ENCODE measurements at regions not wholly inside any gene's neighbourhood (a gene's known extent, or its start where the extent isn't known, plus 50 kb on each side); places are given as distances from the start of the nearest gene placed in this dataset.

- TF ChIP-seq, protein P1, sequence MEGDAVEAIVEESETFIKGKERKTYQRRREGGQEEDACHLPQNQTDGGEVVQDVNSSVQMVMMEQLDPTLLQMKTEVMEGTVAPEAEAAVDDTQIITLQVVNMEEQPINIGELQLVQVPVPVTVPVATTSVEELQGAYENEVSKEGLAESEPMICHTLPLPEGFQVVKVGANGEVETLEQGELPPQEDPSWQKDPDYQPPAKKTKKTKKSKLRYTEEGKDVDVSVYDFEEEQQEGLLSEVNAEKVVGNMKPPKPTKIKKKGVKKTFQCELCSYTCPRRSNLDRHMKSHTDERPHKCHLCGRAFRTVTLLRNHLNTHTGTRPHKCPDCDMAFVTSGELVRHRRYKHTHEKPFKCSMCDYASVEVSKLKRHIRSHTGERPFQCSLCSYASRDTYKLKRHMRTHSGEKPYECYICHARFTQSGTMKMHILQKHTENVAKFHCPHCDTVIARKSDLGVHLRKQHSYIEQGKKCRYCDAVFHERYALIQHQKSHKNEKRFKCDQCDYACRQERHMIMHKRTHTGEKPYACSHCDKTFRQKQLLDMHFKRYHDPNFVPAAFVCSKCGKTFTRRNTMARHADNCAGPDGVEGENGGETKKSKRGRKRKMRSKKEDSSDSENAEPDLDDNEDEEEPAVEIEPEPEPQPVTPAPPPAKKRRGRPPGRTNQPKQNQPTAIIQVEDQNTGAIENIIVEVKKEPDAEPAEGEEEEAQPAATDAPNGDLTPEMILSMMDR (IDR thresholded peaks at IDR 0.05) = no peak
- TF ChIP-seq POLR2A (IDR thresholded peaks at IDR 0.05) = no peak
Measured at GRCh38 chr3:106740116-106740515, 637.1 kb upstream of the CCDC54 start.

All from body of pancreas (tissue), 4 donors.